Urinary bladder (tissue), 3 donors: ENCODE measurements at regions not wholly inside any gene's neighbourhood (a gene's known extent, or its start where the extent isn't known, plus 50 kb on each side); places are given as distances from the start of the nearest gene placed in this dataset.
"Not testable (repeated sequence)": the region's sequence is repeated elsewhere in the genome, so short reads cannot be mapped to it uniquely, and the experiment has no call there.

Experiments
- DNase-seq: peaks from one replicate; pipeline ENCODE4 v3.0.0-alpha.2; 2015; ENCODE audit errors: extremely low spot score
- H3K27ac ChIP-seq: one replicate; pipeline ENCODE4 v1.5.1; 2013; ENCODE audit warnings: low read depth, mild to moderate bottlenecking, moderate library complexity
- H3K36me3 ChIP-seq: one replicate; pipeline ENCODE4 v1.6.1; 2013; ENCODE audit warnings: mild to moderate bottlenecking, moderate library complexity; ENCODE audit not compliant: insufficient read depth
- H3K4me1 ChIP-seq: one replicate; pipeline ENCODE4 v1.6.1; 2013; ENCODE audit warnings: mild to moderate bottlenecking, moderate library complexity; ENCODE audit not compliant: insufficient read depth
- H3K4me3 ChIP-seq: one replicate; pipeline ENCODE4 v1.5.1; 2013; ENCODE audit warnings: low read depth, low read length
- WGBS: extraction: QIAGEN DNeasy Blood & Tissue Kit; methylation state at CpG from one replicate; pipeline ENCODE4 v1.1.7; 2013; 5-methylcytosine and 5-hydroxymethylcytosine counted together
- donor health status: healthy with polysubstance abuse.
- donor health status: healthy.

GRCh38 chr18:9007700-9008099 is 94.8 kb upstream of the NDUFV2 start:
- 57% methylated on average over 3 of the region's 3 CpGs for WGBS
- H3K36me3 ChIP-seq, H3K27ac ChIP-seq, DNase-seq, H3K4me3 ChIP-seq, H3K4me1 ChIP-seq: not testable (repeated sequence)

GRCh38 chr18:9008200-9008708 is 94.2 kb upstream of the NDUFV2 start:
- WGBS: 89% methylated on average over 5 of the region's 5 CpGs

GRCh38 chr18:9008709-9009635 is 93.5 kb upstream of the NDUFV2 start:
- DNase-seq: no peak
- WGBS: 74% methylated on average over 19 of the region's 19 CpGs
- H3K27ac ChIP-seq: no peak overlapping the region
- no peaks in the 10 kb centered on the region for H3K36me3 ChIP-seq
- no peaks in the 10 kb centered on the region for H3K4me1 ChIP-seq
- H3K4me3 ChIP-seq: no peak overlapping the region

More at GRCh38 chr18:9008200-9008708, 94.2 kb upstream of the NDUFV2 start:
- Histone ChIP-seq H3K4me1 (no peaks in the 10 kb centered on the region), H3K4me3 (no peak overlapping the region), H3K36me3 (no peaks in the 10 kb centered on the region), H3K27ac (no peak overlapping the region)
- no peak for DNase-seq

GRCh38 chr18:9009703-9010488 is 92.6 kb upstream of the NDUFV2 start:
- H3K4me3 ChIP-seq: no peak overlapping the region
- no peaks in the 10 kb centered on the region for H3K4me1 ChIP-seq
- DNase-seq: no peak
- no peaks in the 10 kb centered on the region for H3K36me3 ChIP-seq
- 92% methylated on average over 7 of the region's 7 CpGs for WGBS
- H3K27ac ChIP-seq: no peak overlapping the region

GRCh38 chr18:9011431-9011830 is 91.1 kb upstream of the NDUFV2 start:
- Histone ChIP-seq H3K4me1 (no peaks in the 10 kb centered on the region), H3K36me3 (no peaks in the 10 kb centered on the region), H3K4me3 (no peak overlapping the region), H3K27ac (no peak overlapping the region)
- WGBS: 76% methylated on average over 5 of the region's 5 CpGs
- no peak for DNase-seq

- Histone ChIP-seq H3K4me3 (no peak overlapping the region), H3K36me3 (no peaks in the 10 kb centered on the region), H3K4me1 (no peaks in the 10 kb centered on the region), H3K27ac (no peak overlapping the region)
- WGBS: over 99% methylated on average over 2 of the region's 2 CpGs
- no peak for DNase-seq
These were observed 88.5 kb upstream of the NDUFV2 start for GRCh38 chr18:9013926-9014373.

- H3K4me1 ChIP-seq: no peaks in the 10 kb centered on the region
- no peaks in the 10 kb centered on the region for H3K36me3 ChIP-seq
- 59% methylated on average over 3 of the region's 3 CpGs for WGBS
- H3K4me3 ChIP-seq: no peak overlapping the region
- no peak for DNase-seq
- no peak overlapping the region for H3K27ac ChIP-seq
These were observed 86.8 kb upstream of the NDUFV2 start for GRCh38 chr18:9015689-9016088.

- WGBS: 58% methylated on average over 16 of the region's 16 CpGs
- H3K4me3 ChIP-seq: no peak overlapping the region
- peak overlapping the region; percentile 51 for H3K27ac ChIP-seq
- H3K4me1 ChIP-seq: no peaks in the 10 kb centered on the region
- no peak for DNase-seq
- no peaks in the 10 kb centered on the region for H3K36me3 ChIP-seq
These were observed 85.8 kb upstream of the NDUFV2 start for GRCh38 chr18:9016633-9017166.

- peak overlapping the region; percentile 51 for H3K27ac ChIP-seq
- H3K4me3 ChIP-seq: no peak overlapping the region
- 24% methylated on average over 34 of the region's 34 CpGs for WGBS
- DNase-seq: no peak
- H3K36me3 ChIP-seq: no peaks in the 10 kb centered on the region
- no peaks in the 10 kb centered on the region for H3K4me1 ChIP-seq
These were observed 85.2 kb upstream of the NDUFV2 start for GRCh38 chr18:9017167-9017904.

- WGBS: 65% methylated on average over 6 of the region's 6 CpGs
- H3K4me3 ChIP-seq: no peak overlapping the region
- no peak overlapping the region for H3K27ac ChIP-seq
- H3K4me1 ChIP-seq: no peaks in the 10 kb centered on the region
- DNase-seq: no peak
- H3K36me3 ChIP-seq: no peaks in the 10 kb centered on the region
These were observed 84.6 kb upstream of the NDUFV2 start for GRCh38 chr18:9017905-9018227.

- no peak overlapping the region for H3K27ac ChIP-seq
These were observed 83.4 kb upstream of the NDUFV2 start for GRCh38 chr18:9019135-9019534.

GRCh38 chr18:9020221-9020620 is 82.3 kb upstream of the NDUFV2 start:
- DNase-seq: no peak
- H3K4me1 ChIP-seq: no peaks in the 10 kb centered on the region
- 91% methylated on average over 3 of the region's 3 CpGs for WGBS
- no peak overlapping the region for H3K27ac ChIP-seq
- no peak overlapping the region for H3K4me3 ChIP-seq
- H3K36me3 ChIP-seq: no peaks in the 10 kb centered on the region

More at GRCh38 chr18:9019135-9019534, 83.4 kb upstream of the NDUFV2 start:
- Histone ChIP-seq H3K4me3 (no peak overlapping the region), H3K36me3 (no peaks in the 10 kb centered on the region), H3K4me1 (no peaks in the 10 kb centered on the region)
- DNase-seq: no peak
- 98% methylated on average over 4 of the region's 4 CpGs for WGBS

- no peak overlapping the region for H3K4me3 ChIP-seq
- H3K36me3 ChIP-seq: no peaks in the 10 kb centered on the region
- H3K4me1 ChIP-seq: no peaks in the 10 kb centered on the region
- no peak for DNase-seq
- 94% methylated on average over 3 of the region's 3 CpGs for WGBS
- no peak overlapping the region for H3K27ac ChIP-seq
These were observed 81.0 kb upstream of the NDUFV2 start for GRCh38 chr18:9021458-9021857.
